Adipocyte (in vitro differentiated cells): ENCODE measurements at regions not wholly inside any gene's neighbourhood (a gene's known extent, or its start where the extent isn't known, plus 50 kb on each side); places are given as distances from the start of the nearest gene placed in this dataset.

Experiments
- DNase-seq: peaks from one replicate; pipeline ENCODE4 v3.0.0-alpha.2; 2015; ENCODE audit warnings: low read depth
- H3K27me3 ChIP-seq: replicated peaks from 2 replicates; pipeline ENCODE4 v1.7.0; 2013; ENCODE audit warnings: mild to moderate bottlenecking, low read length, moderate library complexity; ENCODE audit not compliant: control insufficient read depth, insufficient read depth
- H3K36me3 ChIP-seq: 2 replicates; pipeline ENCODE4 v1.7.0; 2013; ENCODE audit warnings: low read length, mild to moderate bottlenecking, moderate library complexity; ENCODE audit not compliant: control insufficient read depth, insufficient read depth, severe bottlenecking
- H3K4me1 ChIP-seq: 2 replicates; pipeline ENCODE4 v1.7.0; 2013; ENCODE audit warnings: mild to moderate bottlenecking, low read length, moderate library complexity; ENCODE audit not compliant: control insufficient read depth, insufficient read depth
- H3K4me3 ChIP-seq: 2 replicates; pipeline ENCODE4 v1.7.0; 2013; ENCODE audit warnings: mild to moderate bottlenecking, low read length, moderate library complexity
- H3K9ac ChIP-seq: 2 replicates; pipeline ENCODE4 v1.7.0; 2013; ENCODE audit warnings: mild to moderate bottlenecking, low read length, moderate library complexity
- H3K9me3 ChIP-seq: 2 replicates; pipeline ENCODE4 v1.7.0; 2013; ENCODE audit warnings: mild to moderate bottlenecking, low read length, moderate library complexity; ENCODE audit not compliant: control insufficient read depth

- Histone ChIP-seq H3K9ac (no peak overlapping the region), H3K4me1 (no peaks in the 10 kb centered on the region), H3K4me3 (no peak overlapping the region), H3K27me3 (no peaks in the 10 kb centered on the region), H3K9me3 (no peaks in the 10 kb centered on the region), H3K36me3 (no peaks in the 10 kb centered on the region)
- DNase-seq, result no peak
Observed at GRCh38 chr11:90766121-90766520, 543.3 kb upstream of the CHORDC1 start.

- Histone ChIP-seq H3K4me3 (no peak overlapping the region), H3K36me3 (no peaks in the 10 kb centered on the region), H3K9ac (no peak overlapping the region), H3K9me3 (no peaks in the 10 kb centered on the region), H3K27me3 (no peaks in the 10 kb centered on the region), H3K4me1 (no peaks in the 10 kb centered on the region)
- DNase-seq, result no peak
Observed at GRCh38 chr11:90764691-90765090, 541.8 kb upstream of the CHORDC1 start.

DNA sequence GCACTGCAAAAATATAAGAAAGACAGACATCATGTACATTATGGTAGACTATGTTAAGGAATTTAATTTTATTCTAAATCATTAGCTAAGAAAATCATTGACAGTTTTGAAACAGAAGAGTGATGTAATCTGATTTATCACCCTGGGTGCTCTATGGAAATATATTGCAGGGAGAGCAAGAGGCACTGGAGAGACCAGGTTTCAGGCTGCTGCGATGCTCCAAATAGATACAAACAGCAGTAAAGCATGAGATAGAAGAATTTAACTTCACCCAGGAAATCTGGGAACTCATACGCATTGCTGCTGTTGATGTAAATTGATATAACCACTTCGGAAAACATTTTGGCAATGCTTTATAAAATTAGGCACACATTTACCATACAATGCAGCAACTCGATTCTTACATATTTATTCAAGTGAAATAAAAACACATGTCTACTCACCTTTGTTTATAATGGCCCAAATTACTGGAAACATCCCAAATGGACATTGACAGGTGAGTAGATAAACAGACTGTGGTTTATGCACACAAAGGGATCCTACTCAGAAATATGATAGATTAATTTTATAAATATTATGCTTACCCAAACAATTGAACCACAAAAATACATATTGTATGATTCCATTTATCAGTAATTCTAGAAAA lies 535.1 kb upstream of the CHORDC1 start:
- H3K4me1 ChIP-seq, result no peaks in the 10 kb centered on the region
- no peaks in the 10 kb centered on the region for H3K36me3 ChIP-seq
- DNase-seq, result no peak
- H3K4me3 ChIP-seq, result no peak overlapping the region
- no peaks in the 10 kb centered on the region for H3K27me3 ChIP-seq
- H3K9me3 ChIP-seq, result no peaks in the 10 kb centered on the region
- H3K9ac ChIP-seq, result no peak overlapping the region

DNA sequence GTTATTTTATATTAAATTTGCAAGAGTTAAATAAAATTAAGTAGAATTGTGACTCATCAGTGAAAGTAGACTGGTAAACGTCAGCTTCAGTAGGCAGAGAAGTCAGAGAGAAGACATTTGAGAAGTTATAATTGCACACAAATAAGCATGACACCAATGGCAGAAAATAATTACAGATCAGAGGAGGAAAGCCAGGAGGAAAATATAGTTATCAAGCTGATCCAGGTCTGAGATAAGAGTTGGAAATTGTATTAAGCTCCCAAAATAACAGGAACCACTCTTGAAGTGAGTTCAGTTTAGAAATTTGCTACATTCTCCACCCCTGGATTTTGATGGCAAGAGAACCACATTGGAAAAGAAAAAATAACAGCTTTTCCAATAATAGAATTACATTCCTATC lies 533.8 kb upstream of the CHORDC1 start:
- no peaks in the 10 kb centered on the region for H3K4me1 ChIP-seq
- H3K9me3 ChIP-seq, result no peaks in the 10 kb centered on the region
- no peak overlapping the region for H3K9ac ChIP-seq
- H3K27me3 ChIP-seq, result no peaks in the 10 kb centered on the region
- no peaks in the 10 kb centered on the region for H3K36me3 ChIP-seq
- H3K4me3 ChIP-seq, result no peak overlapping the region
- no peak for DNase-seq

GRCh38 chr11:90753546-90753945 lies 530.7 kb upstream of the CHORDC1 start:
- no peak for DNase-seq
- Histone ChIP-seq H3K4me3 (no peak overlapping the region), H3K9ac (no peak overlapping the region), H3K9me3 (no peaks in the 10 kb centered on the region), H3K27me3 (no peaks in the 10 kb centered on the region), H3K4me1 (no peaks in the 10 kb centered on the region), H3K36me3 (no peaks in the 10 kb centered on the region)

DNA sequence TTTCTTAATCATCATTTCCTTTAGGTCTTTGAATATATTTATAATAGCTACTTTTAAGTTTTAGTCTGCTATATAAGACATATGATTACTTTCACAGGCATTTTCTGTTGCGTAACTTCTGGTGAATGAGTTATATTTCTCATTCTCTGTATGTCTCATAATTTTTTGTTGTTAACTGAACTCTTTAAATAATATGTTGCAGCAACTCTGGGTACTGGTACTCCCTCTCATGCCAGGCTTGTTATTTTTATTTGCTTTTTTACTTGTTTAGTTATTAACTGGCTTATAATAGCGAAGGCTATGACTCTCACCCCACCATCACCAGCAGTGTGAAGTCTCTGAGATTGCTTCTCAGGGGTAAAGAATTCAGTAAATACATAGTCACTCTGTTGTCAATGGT lies 524.2 kb upstream of the CHORDC1 start:
- Histone ChIP-seq H3K27me3 (no peaks in the 10 kb centered on the region), H3K9me3 (peaks cover 15% of the 10 kb centered on the region), H3K9ac (no peak overlapping the region), H3K4me1 (no peaks in the 10 kb centered on the region), H3K36me3 (no peaks in the 10 kb centered on the region), H3K4me3 (no peak overlapping the region)
- peak; percentile 7 for DNase-seq

DNA sequence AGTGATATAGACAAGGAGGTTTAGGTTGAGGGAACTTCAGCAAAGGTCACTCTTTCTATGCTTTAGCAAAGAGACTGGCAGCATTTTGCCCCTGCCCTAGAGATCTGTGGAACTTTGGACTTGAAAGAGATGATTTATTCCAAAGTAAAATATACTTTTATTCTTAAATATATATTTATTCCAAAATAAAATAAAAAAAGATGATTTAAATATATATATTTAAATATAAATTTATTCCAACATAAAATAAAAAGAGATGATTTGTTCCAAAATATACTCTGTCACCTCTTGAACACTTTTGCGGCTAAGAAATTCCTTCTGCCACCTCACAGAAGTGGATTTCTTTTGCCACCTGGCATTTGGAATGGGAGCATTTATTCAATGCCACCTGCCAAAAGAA lies 521.3 kb upstream of the CHORDC1 start:
- peaks cover 15% of the 10 kb centered on the region for H3K9me3 ChIP-seq
- H3K4me1 ChIP-seq, result no peaks in the 10 kb centered on the region
- H3K9ac ChIP-seq, result no peak overlapping the region
- DNase-seq, result no peak
- H3K36me3 ChIP-seq, result no peaks in the 10 kb centered on the region
- H3K27me3 ChIP-seq, result no peaks in the 10 kb centered on the region
- no peak overlapping the region for H3K4me3 ChIP-seq

DNA sequence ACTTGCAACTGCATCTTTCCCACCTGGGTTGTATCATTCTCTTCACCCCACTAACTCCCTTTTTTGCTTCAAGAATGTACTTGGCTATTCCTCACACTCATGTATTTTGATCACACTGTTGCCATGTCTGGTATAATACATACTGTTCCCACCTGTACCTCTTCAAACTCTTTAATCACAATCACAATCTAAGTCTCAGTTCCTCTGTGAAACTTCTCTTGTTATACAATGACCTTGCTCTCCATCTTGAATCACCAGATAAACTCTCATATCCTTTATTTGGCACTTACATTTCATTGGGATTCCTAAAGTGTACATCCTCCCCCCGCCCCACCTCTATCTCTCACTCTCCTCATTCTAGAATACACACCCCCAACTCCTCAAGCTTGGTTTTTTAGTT lies 516.0 kb upstream of the CHORDC1 start:
- Histone ChIP-seq H3K36me3 (no peaks in the 10 kb centered on the region), H3K9ac (no peak overlapping the region), H3K4me3 (no peak overlapping the region), H3K9me3 (no peaks in the 10 kb centered on the region), H3K4me1 (no peaks in the 10 kb centered on the region), H3K27me3 (no peaks in the 10 kb centered on the region)
- no peak for DNase-seq

DNA sequence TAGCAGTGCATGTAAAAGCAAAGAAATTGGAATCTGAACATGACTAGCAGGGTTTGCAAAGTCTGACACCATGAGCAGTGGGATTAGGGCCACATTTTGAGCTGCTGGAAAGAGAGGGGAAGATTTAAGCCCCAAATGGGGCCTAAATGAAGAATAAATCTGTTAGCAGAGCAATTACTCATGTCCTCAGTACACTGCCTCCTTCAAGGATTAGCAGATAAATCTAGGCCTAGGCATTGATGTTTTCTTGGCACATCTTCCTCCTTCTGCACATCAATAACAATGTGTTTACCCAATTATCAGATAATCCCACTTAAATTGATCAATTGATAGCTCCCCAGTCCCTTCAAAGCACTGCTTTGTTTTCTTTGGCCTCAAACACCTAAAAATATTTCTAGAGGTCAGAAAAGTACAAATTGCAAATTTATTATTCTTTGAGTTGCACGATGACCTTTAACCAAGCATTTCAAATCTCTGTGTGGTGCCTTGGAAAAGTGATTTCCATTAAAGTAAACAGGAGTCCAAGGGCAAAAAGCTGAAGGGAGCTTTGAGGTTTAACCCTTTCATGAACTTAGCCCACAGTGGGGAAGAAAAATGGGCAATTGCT lies 514.7 kb upstream of the CHORDC1 start:
- Histone ChIP-seq H3K27me3 (no peaks in the 10 kb centered on the region), H3K4me1 (no peaks in the 10 kb centered on the region), H3K9me3 (no peaks in the 10 kb centered on the region), H3K4me3 (no peak overlapping the region), H3K9ac (no peak overlapping the region), H3K36me3 (no peaks in the 10 kb centered on the region)
- DNase-seq, result no peak

- H3K36me3 ChIP-seq, result no peaks in the 10 kb centered on the region
- no peaks in the 10 kb centered on the region for H3K27me3 ChIP-seq
- H3K9ac ChIP-seq, result no peak overlapping the region
- no peak for DNase-seq
- no peak overlapping the region for H3K4me3 ChIP-seq
- H3K9me3 ChIP-seq, result no peaks in the 10 kb centered on the region
- no peaks in the 10 kb centered on the region for H3K4me1 ChIP-seq
Observed at GRCh38 chr11:90732486-90732885, 509.6 kb upstream of the CHORDC1 start.

DNA sequence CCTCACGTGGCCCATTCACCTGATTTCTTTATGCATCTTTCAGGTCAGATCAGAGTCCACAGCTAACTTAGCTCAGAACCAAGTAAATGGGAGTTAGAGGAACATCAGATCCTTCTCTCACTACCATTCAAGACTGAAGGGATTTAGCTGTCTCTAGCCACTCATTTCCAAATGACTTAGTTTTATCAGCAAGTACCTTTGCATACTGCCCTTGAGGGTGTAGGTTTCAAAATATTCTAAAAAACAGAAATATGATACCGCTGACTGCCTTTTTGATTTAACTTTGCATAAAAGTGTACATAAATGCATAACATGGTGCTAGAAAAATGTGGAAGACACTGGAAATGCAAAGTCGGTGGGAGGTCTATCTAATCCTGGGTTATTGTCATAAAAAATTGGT lies 500.6 kb upstream of the CHORDC1 start:
- Histone ChIP-seq H3K9me3 (no peaks in the 10 kb centered on the region), H3K4me1 (no peaks in the 10 kb centered on the region), H3K27me3 (no peaks in the 10 kb centered on the region), H3K4me3 (no peak overlapping the region), H3K36me3 (no peaks in the 10 kb centered on the region), H3K9ac (no peak overlapping the region)
- no peak for DNase-seq
